BLaER1 treated with 17β-estradiol and CSF1 and Interleukin-3, amounts not matched to agents 10 nM and 100 nM (cell line): ENCODE measurements at regions not wholly inside any gene's neighbourhood (a gene's known extent, or its start where the extent isn't known, plus 50 kb on each side); places are given as distances from the start of the nearest gene placed in this dataset.

Experiments used
- H3K27ac ChIP-seq, 11 experiments: shearing (Covaris generic); formaldehyde crosslinking; 2 replicates each; pipeline ENCODE4 v1.8.1; 2022
- H3K27me3 ChIP-seq, 11 experiments: shearing (Covaris generic); formaldehyde crosslinking; 2 replicates each; pipeline ENCODE4 v1.8.1; 2022
- H3K36me3 ChIP-seq, 11 experiments: shearing (Covaris generic); formaldehyde crosslinking; 2 replicates each; pipeline ENCODE4 v1.8.1; 2022
- H3K4me1 ChIP-seq, 10 experiments: shearing (Covaris generic); formaldehyde crosslinking; 2 replicates each; pipeline ENCODE4 v1.8.1; 2022
- H3K4me2 ChIP-seq, 11 experiments: shearing (Covaris generic); formaldehyde crosslinking; 2 replicates each; pipeline ENCODE4 v1.8.1; 2022
- H3K4me3 ChIP-seq, 10 experiments: shearing (Covaris generic); formaldehyde crosslinking; 2 replicates each; pipeline ENCODE4 v1.8.1; 2022
- H3K9ac ChIP-seq, 11 experiments: shearing (Covaris generic); formaldehyde crosslinking; 2 replicates each; pipeline ENCODE4 v1.8.1; 2022
- H3K9me3 ChIP-seq, 11 experiments: shearing (Covaris generic); formaldehyde crosslinking; replicated peaks in 1 of 11; 2 replicates each; pipeline ENCODE4 v1.8.1; 2022
- H4K20me1 ChIP-seq, 11 experiments: shearing (Covaris generic); formaldehyde crosslinking; 2 replicates each; pipeline ENCODE4 v1.8.1; 2022
- Cebpa-rat ChIP-seq, 11 experiments: shearing (Covaris generic); IDR thresholded peaks; 2 replicates each; pipeline ENCODE4 v1.8.1; 2022

DNA sequence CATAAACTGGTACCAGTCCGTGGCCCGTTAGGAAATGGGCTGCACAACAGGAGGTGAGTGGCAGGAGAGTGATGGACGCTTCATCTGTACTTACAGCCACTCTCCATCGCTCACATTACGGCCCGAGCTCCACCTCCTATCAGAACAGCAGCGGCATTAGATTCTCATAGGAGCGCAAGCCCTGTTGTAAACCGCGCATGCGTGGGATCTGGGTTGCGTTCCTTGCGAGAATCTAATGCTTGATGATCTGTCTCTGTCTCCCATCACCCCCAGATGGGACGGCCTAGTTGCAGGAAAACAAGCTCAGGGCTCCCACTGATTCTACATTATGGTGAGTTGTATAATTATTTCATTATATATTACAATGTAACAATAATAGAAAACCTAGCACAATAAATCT lies 480.4 kb downstream of the CCDC171 start:
- peaks cover 12 to 25% (median 23%) of the 10 kb centered on the region in 10 experiments for H3K4me1 ChIP-seq
- no peak overlapping the region for H3K4me2 ChIP-seq
- H3K9ac ChIP-seq = no peak overlapping the region
- no peak for TF ChIP-seq Cebpa-rat (IDR thresholded peaks at IDR 0.05)
- H4K20me1 ChIP-seq = peaks cover 0 to 6% (median 0%) of the 10 kb centered on the region in 11 experiments; a peak in 1 of 22 replicates
- H3K27ac ChIP-seq = no peak overlapping the region
- no peak overlapping the region for H3K4me3 ChIP-seq
- H3K9me3 ChIP-seq = peaks cover 0 to 10% (median 0%) of the 10 kb centered on the region in 11 experiments; a peak in 2 of 22 replicates
- peaks cover 0 to 37% (median 0%) of the 10 kb centered on the region in 11 experiments; a peak in 7 of 22 replicates for H3K27me3 ChIP-seq
- H3K36me3 ChIP-seq = no peaks in the 10 kb centered on the region

DNA sequence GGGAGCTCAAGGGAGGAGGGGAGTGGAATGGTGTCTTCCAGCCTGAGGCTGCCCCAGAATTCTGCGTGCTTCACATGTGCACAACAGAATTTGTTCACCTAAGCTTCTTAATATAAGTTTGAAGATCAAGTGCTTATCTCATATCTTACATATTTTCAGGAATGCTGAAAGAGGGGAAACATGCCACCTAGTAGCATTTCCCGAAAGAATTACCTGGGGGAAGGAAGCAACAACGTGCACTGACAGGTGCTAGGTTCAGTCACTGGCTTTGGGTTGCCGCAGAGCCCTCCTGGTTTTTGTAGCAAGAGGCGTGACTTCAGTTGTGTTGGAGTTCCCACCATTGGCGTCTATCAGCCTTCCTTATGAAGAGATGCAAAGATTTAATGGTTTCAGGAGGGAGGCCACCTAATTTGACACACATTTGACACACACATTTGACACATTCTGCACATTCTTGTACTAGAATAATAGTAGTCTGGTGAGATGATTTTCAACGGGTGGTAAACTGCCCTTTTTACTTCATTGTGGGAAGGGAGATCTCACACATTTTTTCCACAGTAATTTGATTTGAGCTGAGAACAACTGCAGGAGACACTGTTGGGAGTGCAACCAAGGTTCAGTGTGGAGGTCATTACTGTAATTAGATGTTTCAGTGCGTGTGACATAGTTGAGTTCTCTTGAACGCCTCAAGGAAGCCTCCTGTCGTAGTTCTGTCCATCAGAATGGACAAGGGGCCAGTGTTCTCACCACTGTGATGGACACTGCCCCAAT lies 481.3 kb downstream of the CCDC171 start:
- Histone ChIP-seq H3K27me3 (peaks cover 0 to 28% (median 0%) of the 10 kb centered on the region in 11 experiments; a peak in 7 of 22 replicates), H3K27ac (no peak overlapping the region), H3K4me3 (no peak overlapping the region), H3K9me3 (peaks cover 0 to 10% (median 0%) of the 10 kb centered on the region in 11 experiments; a peak in 3 of 22 replicates), H3K9ac (no peak overlapping the region), H3K36me3 (no peaks in the 10 kb centered on the region), H4K20me1 (peaks cover 0 to 6% (median 0%) of the 10 kb centered on the region in 11 experiments; a peak in 1 of 22 replicates), H3K4me2 (no peak overlapping the region), H3K4me1 (peaks cover 12 to 25% (median 23%) of the 10 kb centered on the region in 10 experiments)
- no peak for TF ChIP-seq Cebpa-rat (IDR thresholded peaks at IDR 0.05)

DNA sequence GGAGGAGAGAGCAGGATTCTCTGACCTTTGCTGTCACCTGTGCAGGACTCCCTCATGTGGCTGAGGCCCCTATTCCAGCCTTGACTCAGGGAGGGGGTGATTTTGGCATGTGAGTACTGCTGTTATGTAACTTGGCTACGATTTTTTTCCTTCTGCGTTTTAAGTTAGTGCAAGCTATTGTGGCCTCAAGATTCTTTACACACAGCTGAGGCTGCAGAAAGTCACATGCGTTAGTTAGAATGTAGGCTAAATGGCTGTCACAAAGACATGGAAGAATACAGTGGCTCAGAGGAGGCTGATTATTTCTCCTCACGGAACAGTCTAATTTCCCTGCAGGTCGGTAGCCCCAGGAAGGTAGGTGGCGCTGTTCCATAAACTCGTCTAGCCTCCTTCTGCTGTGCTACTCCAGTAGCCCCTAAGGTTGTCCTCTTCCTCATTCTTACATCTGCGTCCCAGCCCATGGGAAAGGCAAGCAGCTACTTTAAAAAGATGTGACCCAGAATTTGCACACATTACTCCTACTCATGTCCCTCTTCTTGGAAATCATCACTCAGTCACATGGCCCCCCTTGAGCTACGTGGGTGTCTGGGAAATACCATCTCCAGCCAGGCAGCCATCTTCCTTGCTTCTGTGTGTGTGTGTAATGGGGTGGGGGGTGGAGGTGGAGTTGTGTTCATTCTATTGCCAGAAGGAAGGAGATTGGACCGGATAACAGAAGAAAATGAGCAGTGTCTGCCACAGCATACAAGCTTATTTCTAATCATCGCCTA lies 486.6 kb downstream of the CCDC171 start:
- H3K36me3 ChIP-seq = no peaks in the 10 kb centered on the region
- H4K20me1 ChIP-seq = no peaks in the 10 kb centered on the region
- peaks cover 0 to 10% (median 0%) of the 10 kb centered on the region in 11 experiments; a peak in 3 of 22 replicates for H3K9me3 ChIP-seq
- peaks cover 0 to 12% (median 9%) of the 10 kb centered on the region in 10 experiments; a peak in 11 of 20 replicates for H3K4me1 ChIP-seq
- H3K4me2 ChIP-seq = no peak overlapping the region
- H3K27ac ChIP-seq = no peak overlapping the region
- H3K9ac ChIP-seq = no peak overlapping the region
- TF ChIP-seq Cebpa-rat (IDR thresholded peaks at IDR 0.05) = no peak
- no peaks in the 10 kb centered on the region for H3K27me3 ChIP-seq
- H3K4me3 ChIP-seq = no peak overlapping the region

DNA sequence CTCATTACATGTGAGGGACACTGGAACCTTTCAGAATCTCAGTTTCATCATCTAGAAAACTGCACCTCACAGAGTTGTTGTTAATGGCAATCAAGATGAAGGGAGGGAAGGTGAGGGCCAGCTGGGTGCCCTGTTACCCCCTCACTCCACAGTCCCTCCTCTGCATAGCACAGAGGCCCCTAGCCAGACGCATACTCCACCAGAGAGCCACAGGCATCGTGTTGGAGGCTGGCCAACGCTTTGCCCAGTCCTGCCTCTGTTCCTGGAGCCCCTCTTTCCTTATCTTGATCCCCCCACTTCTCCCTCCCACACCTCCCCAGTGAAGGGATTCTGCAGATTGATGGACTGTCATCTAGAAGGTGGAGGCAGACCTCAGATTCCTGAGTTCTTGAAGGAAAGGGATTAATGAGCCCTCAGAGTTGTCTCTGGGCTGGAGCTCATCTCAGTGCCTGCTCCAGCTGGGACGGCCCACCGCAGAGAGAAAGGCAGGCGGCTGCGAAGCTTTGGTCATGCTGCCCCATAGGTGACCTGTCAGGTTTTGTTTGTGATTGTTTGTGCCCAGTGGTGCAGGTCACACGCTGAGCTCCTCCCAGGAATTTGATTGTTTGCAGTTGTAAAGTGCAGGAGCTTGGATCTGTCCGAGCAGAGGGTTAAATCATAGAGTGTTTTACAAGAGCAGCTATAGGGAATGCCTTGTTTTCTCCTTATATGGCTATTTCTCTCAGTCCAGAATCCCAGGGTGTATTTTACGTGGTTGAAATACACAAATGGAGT lies 487.3 kb downstream of the CCDC171 start:
- Histone ChIP-seq H3K27ac (no peak overlapping the region), H3K9ac (no peak overlapping the region), H3K9me3 (peaks cover 0 to 10% (median 2%) of the 10 kb centered on the region in 11 experiments; a peak in 3 of 22 replicates), H3K4me2 (no peak overlapping the region), H4K20me1 (no peaks in the 10 kb centered on the region), H3K4me1 (peaks cover 0 to 12% (median 9%) of the 10 kb centered on the region in 10 experiments; a peak in 11 of 20 replicates), H3K27me3 (no peaks in the 10 kb centered on the region), H3K4me3 (no peak overlapping the region), H3K36me3 (no peaks in the 10 kb centered on the region)
- TF ChIP-seq Cebpa-rat (IDR thresholded peaks at IDR 0.05) = no peak

DNA sequence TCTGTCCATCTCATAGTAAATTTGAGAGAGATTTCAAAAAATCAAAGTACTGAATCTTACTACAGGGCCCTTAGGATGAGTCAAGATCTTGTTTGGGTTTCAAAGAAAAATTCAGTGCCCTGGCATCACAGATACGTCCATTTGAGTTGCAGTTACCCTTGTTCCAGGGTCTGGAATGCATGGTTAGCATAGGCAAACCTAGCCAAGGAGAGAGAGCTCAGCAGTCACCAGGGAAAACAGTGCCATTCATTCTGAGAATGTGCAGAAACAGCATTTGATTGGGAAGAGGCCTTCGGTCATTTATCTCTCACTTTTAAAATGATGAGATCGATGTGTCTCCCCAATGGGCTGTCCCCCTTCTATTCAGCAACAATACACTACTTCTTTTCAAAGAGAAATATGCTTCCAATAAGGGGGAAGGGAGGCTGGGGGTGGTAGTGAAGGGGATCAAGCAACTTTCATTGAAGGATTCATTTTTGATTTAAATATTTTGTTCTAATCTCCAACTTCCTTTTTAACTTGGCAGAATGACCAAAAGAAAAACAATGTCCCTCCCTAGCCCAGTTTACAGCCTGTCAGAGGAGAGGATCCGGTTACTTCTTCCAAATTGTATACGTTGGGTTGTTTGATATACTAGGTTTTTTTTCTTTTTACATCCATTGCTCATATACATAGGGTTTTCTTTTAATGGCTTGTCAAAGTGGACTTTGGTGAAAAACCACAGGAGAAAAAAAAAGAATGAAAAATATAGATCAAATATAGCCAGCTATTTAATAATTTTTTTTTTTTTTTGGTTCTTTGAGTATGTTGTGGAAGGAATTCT lies 491.1 kb downstream of the CCDC171 start:
- no peak overlapping the region for H3K9ac ChIP-seq
- no peak overlapping the region for H3K27ac ChIP-seq

DNA sequence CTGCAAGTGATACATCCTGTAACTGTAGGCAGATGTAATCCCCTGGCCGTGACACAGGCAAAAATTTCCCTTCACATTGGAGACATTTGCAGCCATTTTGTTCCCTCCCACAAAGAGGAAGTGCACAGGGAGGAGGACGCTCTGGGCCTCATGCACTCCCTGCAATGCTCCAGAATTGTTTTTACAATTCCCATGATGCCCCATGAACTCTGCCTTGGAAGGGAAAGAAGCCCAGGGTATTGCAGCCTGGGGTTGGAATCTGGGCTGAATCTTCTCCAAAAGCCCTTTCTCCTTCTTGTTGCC lies 491.7 kb downstream of the CCDC171 start:
- Histone ChIP-seq H4K20me1 (no peaks in the 10 kb centered on the region), H3K36me3 (no peaks in the 10 kb centered on the region), H3K9ac (no peak overlapping the region), H3K4me1 (peaks cover 0 to 12% (median 9%) of the 10 kb centered on the region in 10 experiments; a peak in 11 of 20 replicates), H3K9me3 (0 out of 22 replicates have a peak, but pooled peaks cover 0 to 7% (median 0%) of the 10 kb centered on the region in 11 experiments), H3K4me2 (no peak overlapping the region), H3K4me3 (no peak overlapping the region), H3K27ac (no peak overlapping the region), H3K27me3 (no peaks in the 10 kb centered on the region)
- no peak for TF ChIP-seq Cebpa-rat (IDR thresholded peaks at IDR 0.05)

More for the DNA sequence above, 491.1 kb downstream of the CCDC171 start:
- no peaks in the 10 kb centered on the region for H4K20me1 ChIP-seq
- TF ChIP-seq Cebpa-rat (IDR thresholded peaks at IDR 0.05) = no peak
- no peak overlapping the region for H3K4me3 ChIP-seq
- peaks cover 0 to 12% (median 9%) of the 10 kb centered on the region in 10 experiments; a peak in 11 of 20 replicates for H3K4me1 ChIP-seq
- no peaks in the 10 kb centered on the region for H3K27me3 ChIP-seq
- H3K36me3 ChIP-seq = no peaks in the 10 kb centered on the region
- H3K9me3 ChIP-seq = 0 out of 22 replicates have a peak, but pooled peaks cover 0 to 7% (median 0%) of the 10 kb centered on the region in 11 experiments
- no peak overlapping the region for H3K4me2 ChIP-seq

DNA sequence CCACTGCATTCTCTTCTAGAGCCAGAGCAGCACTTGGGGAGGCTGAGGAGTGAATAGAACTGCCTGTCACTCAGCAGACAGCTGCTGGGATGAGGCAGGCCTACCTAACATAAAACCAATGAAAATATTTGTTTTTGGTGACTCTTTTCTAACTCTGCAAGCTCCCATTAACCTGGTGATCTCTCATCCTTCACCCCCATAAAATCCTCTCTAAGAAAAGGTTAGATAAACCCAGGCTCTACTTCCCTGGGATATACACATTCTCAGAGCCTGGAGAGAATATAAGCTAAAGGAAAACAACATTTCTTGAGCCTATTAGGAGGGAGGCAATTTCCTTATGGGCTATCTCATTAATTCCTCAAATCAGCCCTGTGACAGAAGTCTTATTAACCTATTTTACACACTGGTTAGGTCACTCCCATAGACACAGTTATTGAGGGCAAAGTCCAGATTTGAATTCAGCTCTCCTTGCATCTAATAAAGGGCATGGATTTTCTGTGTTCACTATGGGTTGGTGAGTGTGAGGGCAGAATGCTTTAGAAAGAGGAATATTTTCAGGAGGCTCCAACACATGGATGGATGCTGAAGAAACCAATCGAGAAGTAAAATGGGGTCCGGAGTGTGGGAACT lies 492.9 kb downstream of the CCDC171 start:
- Histone ChIP-seq H3K27ac (no peak overlapping the region), H3K9ac (no peak overlapping the region), H3K4me1 (peaks cover 0 to 12% (median 9%) of the 10 kb centered on the region in 10 experiments; a peak in 11 of 20 replicates), H4K20me1 (no peaks in the 10 kb centered on the region), H3K36me3 (no peaks in the 10 kb centered on the region), H3K9me3 (0 out of 22 replicates have a peak, but pooled peaks cover 0 to 7% (median 0%) of the 10 kb centered on the region in 11 experiments), H3K27me3 (no peaks in the 10 kb centered on the region), H3K4me3 (no peak overlapping the region), H3K4me2 (no peak overlapping the region)
- no peak for TF ChIP-seq Cebpa-rat (IDR thresholded peaks at IDR 0.05)

DNA sequence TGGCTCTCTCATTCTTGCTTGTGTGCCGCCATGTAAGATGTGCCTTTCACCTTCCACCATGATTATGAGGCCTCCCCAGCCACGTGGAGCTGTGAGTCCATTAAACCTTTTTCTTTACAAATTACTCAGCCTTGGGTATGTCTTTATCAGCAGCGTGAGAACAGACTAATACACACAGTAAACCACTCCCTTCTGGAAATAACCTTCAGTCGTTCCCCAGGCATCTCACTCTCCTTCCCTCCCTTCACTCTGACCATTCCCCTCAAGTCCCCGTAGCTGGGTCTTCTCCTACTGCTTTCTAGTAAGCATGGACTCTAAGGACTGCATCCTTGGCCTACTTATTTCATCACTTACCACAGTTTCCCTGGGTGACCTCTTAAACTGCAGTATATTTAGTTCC lies 493.9 kb downstream of the CCDC171 start:
- H4K20me1 ChIP-seq = no peaks in the 10 kb centered on the region
- no peaks in the 10 kb centered on the region for H3K36me3 ChIP-seq
- no peak for TF ChIP-seq Cebpa-rat (IDR thresholded peaks at IDR 0.05)

More for the DNA sequence above, 493.9 kb downstream of the CCDC171 start:
- Histone ChIP-seq H3K27ac (no peak overlapping the region), H3K9ac (no peak overlapping the region), H3K27me3 (no peaks in the 10 kb centered on the region), H3K4me1 (peaks cover 0 to 12% (median 9%) of the 10 kb centered on the region in 10 experiments; a peak in 11 of 20 replicates), H3K4me3 (no peak overlapping the region), H3K9me3 (0 out of 22 replicates have a peak, but pooled peaks cover 0 to 7% (median 0%) of the 10 kb centered on the region in 11 experiments), H3K4me2 (no peak overlapping the region)
